ENCODE measurements at regions not wholly inside any gene's neighbourhood (a gene's known extent, or its start where the extent isn't known, plus 50 kb on each side); places are given as distances from the start of the nearest gene placed in this dataset.

GRCh38 chr4:66604192-66604591 is 933.9 kb upstream of the EPHA5 start:
- no TSS peak for BruUV-seq (replicated peaks)
- Histone ChIP-seq H3K36me3 (ENCODE audit: control insufficient read depth, insufficient read depth, low read length) (no peaks in the 10 kb centered on the region), H3K4me3 (ENCODE audit: low read depth in 2 of 2, low read length in 2 of 2) (no peak overlapping the region), H3K9me3 (ENCODE audit: control insufficient read depth, insufficient read depth, low read depth, low read length) (no peaks in the 10 kb centered on the region), H3K27ac (ENCODE audit: low read length) (no peak overlapping the region; the same call in 1 of the 2 replicates), H3K4me1 (ENCODE audit: control insufficient read depth, insufficient read depth, low read length) (peaks cover 4% of the 10 kb centered on the region; the same call in 1 of the 2 replicates), H3K27me3 (ENCODE audit: control insufficient read depth, insufficient read depth, low read length) (no peaks in the 10 kb centered on the region)
- DNase-seq (ENCODE audit: low read depth, low spot score) = no peak
- POLR2A ChIA-PET = no interaction called here
- intact Hi-C loops (cut with micrococcal nuclease; ENCODE audit: unreplicated experiment) (no loop called here), in situ Hi-C loops (cut with HindIII; ENCODE audit: low pct_unique_long_range_greater_than_20kb, low sequenced_read_pairs) (no loop called here)
- TF ChIP-seq TCF7L2 (IDR thresholded peaks at IDR 0.05; ENCODE audit: low read depth, low read length) = no peak
- no peak for TF ChIP-seq SIN3A (IDR thresholded peaks at IDR 0.05; ENCODE audit: borderline replicate concordance, insufficient read depth, low read depth, low read length)
- no peak for TF ChIP-seq REST (IDR thresholded peaks at IDR 0.05; ENCODE audit: insufficient read depth in 1 of 2, low read depth in 2 of 2, low read length in 1 of 2)
- CTCF ChIA-PET = no interaction called here
- no peak for ATAC-seq

GRCh38 chr4:66602622-66603021 is 932.3 kb upstream of the EPHA5 start:
- ChIA-PET CTCF (no interaction called here), POLR2A (no interaction called here)
- in situ Hi-C loops (cut with HindIII; ENCODE audit: low pct_unique_long_range_greater_than_20kb, low sequenced_read_pairs) (no loop called here), intact Hi-C loops (cut with micrococcal nuclease; ENCODE audit: unreplicated experiment) (no loop called here)
- Histone ChIP-seq H3K4me3 (ENCODE audit: low read depth in 2 of 2, low read length in 2 of 2) (no peak overlapping the region), H3K27ac (ENCODE audit: low read length) (no peak overlapping the region; the same call in 1 of the 2 replicates), H3K9me3 (ENCODE audit: control insufficient read depth, insufficient read depth, low read depth, low read length) (no peaks in the 10 kb centered on the region), H3K4me1 (ENCODE audit: control insufficient read depth, insufficient read depth, low read length) (peaks cover 4% of the 10 kb centered on the region; the same call in 1 of the 2 replicates), H3K36me3 (ENCODE audit: control insufficient read depth, insufficient read depth, low read length) (no peaks in the 10 kb centered on the region), H3K27me3 (ENCODE audit: control insufficient read depth, insufficient read depth, low read length) (no peaks in the 10 kb centered on the region)
- DNase-seq (ENCODE audit: low read depth, low spot score) (no peak), ATAC-seq (no peak)
- BruUV-seq (replicated peaks) = no TSS peak
- TF ChIP-seq POLR2AphosphoS5 (IDR thresholded peaks at IDR 0.05; ENCODE audit: low read depth, low read length) = no peak
- no peak for TF ChIP-seq SIN3A (IDR thresholded peaks at IDR 0.05; ENCODE audit: borderline replicate concordance, insufficient read depth, low read depth, low read length)
- no peak for TF ChIP-seq TCF7L2 (IDR thresholded peaks at IDR 0.05; ENCODE audit: low read depth, low read length)
- no peak for TF ChIP-seq REST (IDR thresholded peaks at IDR 0.05; ENCODE audit: insufficient read depth in 1 of 2, low read depth in 2 of 2, low read length in 1 of 2)
- TF ChIP-seq CTCF (IDR thresholded peaks at IDR 0.05) = no peak

Measured in Panc1 (cell line).